Endodermal cell (in vitro differentiated cells): ENCODE measurements at regions not wholly inside any gene's neighbourhood (a gene's known extent, or its start where the extent isn't known, plus 50 kb on each side); places are given as distances from the start of the nearest gene placed in this dataset.

Source experiments
- DNase-seq: peaks from one replicate; pipeline ENCODE4 v3.0.0-alpha.2; 2017
- H3K27ac ChIP-seq: 2 replicates; pipeline ENCODE4 v1.5.1; 2013; ENCODE audit warnings: mild to moderate bottlenecking, low read depth, low read length, moderate library complexity
- H3K27me3 ChIP-seq: 2 replicates; pipeline ENCODE4 v1.6.1; 2013; ENCODE audit warnings: mild to moderate bottlenecking, low read length, moderate library complexity; ENCODE audit not compliant: insufficient read depth, control insufficient read depth, poor library complexity, severe bottlenecking
- H3K36me3 ChIP-seq: 2 replicates; pipeline ENCODE4 v1.7.0; 2013; ENCODE audit warnings: mild to moderate bottlenecking, low read length, moderate library complexity; ENCODE audit not compliant: control insufficient read depth, insufficient read depth
- H3K4me1 ChIP-seq: one replicate; pipeline ENCODE4 v1.7.0; 2013; ENCODE audit warnings: low read length; ENCODE audit not compliant: control insufficient read depth, insufficient read depth
- H3K4me3 ChIP-seq: 2 replicates; pipeline ENCODE4 v1.5.1; 2013; ENCODE audit warnings: mild to moderate bottlenecking, low read length, moderate library complexity
- H3K9ac ChIP-seq: 2 replicates; pipeline ENCODE4 v1.6.1; 2013; ENCODE audit warnings: mild to moderate bottlenecking, low read length, moderate library complexity; ENCODE audit not compliant: poor library complexity, severe bottlenecking; ENCODE audit errors: extremely low read depth
- H3K9me3 ChIP-seq: 2 replicates; pipeline ENCODE4 v1.6.1; 2013; ENCODE audit warnings: mild to moderate bottlenecking, low read length, moderate library complexity; ENCODE audit not compliant: control insufficient read depth
- H3K27ac Mint-ChIP-seq: 2 replicates; pipeline ENCODE4 v1.8.0; 2020; ENCODE audit warnings: mixed read lengths
- H3K27me3 Mint-ChIP-seq: 2 replicates; pipeline ENCODE4 v1.8.0; 2021; ENCODE audit warnings: mild to moderate bottlenecking, mixed read lengths; ENCODE audit not compliant: insufficient read depth
- H3K36me3 Mint-ChIP-seq: 2 replicates; pipeline ENCODE4 v1.8.0; 2020; ENCODE audit warnings: low read depth, mixed read lengths
- H3K4me1 Mint-ChIP-seq: 2 replicates; pipeline ENCODE4 v1.8.0; 2020; ENCODE audit warnings: mixed read lengths
- H3K4me3 Mint-ChIP-seq: 2 replicates; pipeline ENCODE4 v1.8.0; 2020; ENCODE audit warnings: mild to moderate bottlenecking, moderate library complexity, mixed read lengths
- H3K9me3 Mint-ChIP-seq: 2 replicates; pipeline ENCODE4 v1.8.0; 2020; ENCODE audit warnings: mild to moderate bottlenecking, mixed read lengths
- WGBS, 2 experiments: methylation state at CpG; one replicate each; pipeline versions ENCODE4 v1.1.5 to v1.1.7; 2013; ENCODE audit warnings: missing lambda C conversion rate in 2 of 2, mixed read lengths in 1 of 2; ENCODE audit not compliant: insufficient coverage in 1 of 2, insufficient read length in 1 of 2; 5-methylcytosine and 5-hydroxymethylcytosine counted together
- TF ChIP-seq, protein P1 (sequence below): fragments of 200-600 bp; sonication (generic); conservative IDR thresholded peaks from 2 replicates; pipeline ENCODE4 v1.5.0; 2021; ENCODE audit warnings: antibody characterized with exemption, mild to moderate bottlenecking

DNA sequence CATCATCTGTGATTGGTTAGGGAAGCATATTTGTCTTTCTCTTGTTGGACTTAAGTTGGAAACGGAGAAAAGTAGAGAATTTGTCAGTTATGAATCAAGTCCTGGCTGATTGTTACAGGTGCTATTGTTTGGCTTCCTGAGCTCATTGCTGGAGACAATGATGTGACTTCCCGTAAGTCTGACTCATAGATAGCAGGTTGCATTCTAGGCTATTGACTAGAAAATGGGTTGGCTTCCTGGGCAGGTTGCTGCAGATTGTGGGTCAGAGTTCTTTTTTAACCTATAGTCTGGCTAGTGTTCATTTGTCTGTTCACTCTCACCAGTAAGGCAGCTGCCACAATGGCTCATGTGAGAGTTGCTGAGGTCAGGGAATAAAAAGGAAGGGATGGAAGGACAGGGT is 101.5 kb downstream of the CCNA1 start:
- peaks cover 14% of the 10 kb centered on the region for H3K4me1 Mint-ChIP-seq
- no peak overlapping the region for H3K4me3 Mint-ChIP-seq
- no peak for DNase-seq
- Histone ChIP-seq H3K27me3 (no peaks in the 10 kb centered on the region), H3K27ac (no peak overlapping the region), H3K9ac (no peak overlapping the region), H3K36me3 (no peaks in the 10 kb centered on the region), H3K9me3 (peaks cover 4% of the 10 kb centered on the region), H3K4me1 (no peaks in the 10 kb centered on the region), H3K4me3 (no peak overlapping the region)
- WGBS, 2 experiments = 76% methylated on average over 2 of the region's 2 CpGs; no CpG with 5 or more reads in 1 of the 2 experiments
- no peaks in the 10 kb centered on the region for H3K36me3 Mint-ChIP-seq
- H3K27ac Mint-ChIP-seq = peak overlapping the region; percentile 59
- TF ChIP-seq, protein P1, sequence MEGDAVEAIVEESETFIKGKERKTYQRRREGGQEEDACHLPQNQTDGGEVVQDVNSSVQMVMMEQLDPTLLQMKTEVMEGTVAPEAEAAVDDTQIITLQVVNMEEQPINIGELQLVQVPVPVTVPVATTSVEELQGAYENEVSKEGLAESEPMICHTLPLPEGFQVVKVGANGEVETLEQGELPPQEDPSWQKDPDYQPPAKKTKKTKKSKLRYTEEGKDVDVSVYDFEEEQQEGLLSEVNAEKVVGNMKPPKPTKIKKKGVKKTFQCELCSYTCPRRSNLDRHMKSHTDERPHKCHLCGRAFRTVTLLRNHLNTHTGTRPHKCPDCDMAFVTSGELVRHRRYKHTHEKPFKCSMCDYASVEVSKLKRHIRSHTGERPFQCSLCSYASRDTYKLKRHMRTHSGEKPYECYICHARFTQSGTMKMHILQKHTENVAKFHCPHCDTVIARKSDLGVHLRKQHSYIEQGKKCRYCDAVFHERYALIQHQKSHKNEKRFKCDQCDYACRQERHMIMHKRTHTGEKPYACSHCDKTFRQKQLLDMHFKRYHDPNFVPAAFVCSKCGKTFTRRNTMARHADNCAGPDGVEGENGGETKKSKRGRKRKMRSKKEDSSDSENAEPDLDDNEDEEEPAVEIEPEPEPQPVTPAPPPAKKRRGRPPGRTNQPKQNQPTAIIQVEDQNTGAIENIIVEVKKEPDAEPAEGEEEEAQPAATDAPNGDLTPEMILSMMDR = no peak
- H3K9me3 Mint-ChIP-seq = peaks cover 11% of the 10 kb centered on the region
- H3K27me3 Mint-ChIP-seq = no peaks in the 10 kb centered on the region

GRCh38 chr13:36536546-36536945 is 104.3 kb downstream of the CCNA1 start:
- H3K36me3 ChIP-seq = no peaks in the 10 kb centered on the region
- peaks cover 10% of the 10 kb centered on the region for H3K9me3 ChIP-seq
- no peaks in the 10 kb centered on the region for H3K4me1 ChIP-seq
- Mint-ChIP-seq H3K36me3 (no peaks in the 10 kb centered on the region), H3K27ac (no peak overlapping the region), H3K4me3 (no peak overlapping the region), H3K9me3 (peaks cover 20% of the 10 kb centered on the region), H3K4me1 (peaks cover 11% of the 10 kb centered on the region), H3K27me3 (no peaks in the 10 kb centered on the region)
- no peak overlapping the region for H3K9ac ChIP-seq
- no peak overlapping the region for H3K27ac ChIP-seq
- TF ChIP-seq, protein P1 = no peak
- DNase-seq = no peak
- WGBS, 2 experiments = 90 to 93% methylated on average over 3 of the region's 3 CpGs
- H3K27me3 ChIP-seq = no peaks in the 10 kb centered on the region
- no peak overlapping the region for H3K4me3 ChIP-seq

GRCh38 chr13:36543671-36544070 is 111.4 kb downstream of the CCNA1 start:
- Mint-ChIP-seq H3K4me1 (no peaks in the 10 kb centered on the region), H3K36me3 (no peaks in the 10 kb centered on the region), H3K27ac (no peak overlapping the region), H3K9me3 (peaks cover 10% of the 10 kb centered on the region), H3K4me3 (no peak overlapping the region), H3K27me3 (peaks cover 4% of the 10 kb centered on the region)
- no peak for DNase-seq
- no peak overlapping the region for H3K27ac ChIP-seq
- TF ChIP-seq, protein P1 = no peak
- H3K4me3 ChIP-seq = no peak overlapping the region
- no peaks in the 10 kb centered on the region for H3K4me1 ChIP-seq
- WGBS, 2 experiments = 92 to 96% methylated on average over 3 to 4 of the region's 4 CpGs
- H3K9me3 ChIP-seq = peaks cover 8% of the 10 kb centered on the region
- H3K9ac ChIP-seq = no peak overlapping the region
- no peaks in the 10 kb centered on the region for H3K36me3 ChIP-seq
- H3K27me3 ChIP-seq = no peaks in the 10 kb centered on the region
